ENCODE measurements at regions not wholly inside any gene's neighbourhood (a gene's known extent, or its start where the extent isn't known, plus 50 kb on each side); places are given as distances from the start of the nearest gene placed in this dataset.

DNA sequence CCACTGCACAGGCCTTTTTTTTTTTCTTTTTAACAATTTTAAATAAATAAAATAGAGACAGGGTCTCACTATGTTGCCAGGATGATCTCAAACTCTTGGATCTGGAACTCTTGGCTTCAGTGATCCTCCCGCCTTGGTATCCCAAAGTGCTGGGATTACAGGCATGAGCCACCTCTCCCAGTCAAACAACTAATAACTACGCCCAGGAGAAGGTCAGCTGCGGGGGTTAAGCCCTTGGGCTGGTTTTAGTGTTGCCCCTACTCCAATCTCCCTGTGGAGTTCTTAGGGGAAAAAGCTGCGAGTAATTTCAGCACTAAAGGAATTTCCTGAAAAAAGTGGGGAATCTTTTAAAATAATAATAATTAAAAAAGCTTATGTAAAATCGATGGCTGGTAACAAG, 96.4 kb upstream of the XPO1 start:
- TF ChIP-seq, protein P1, sequence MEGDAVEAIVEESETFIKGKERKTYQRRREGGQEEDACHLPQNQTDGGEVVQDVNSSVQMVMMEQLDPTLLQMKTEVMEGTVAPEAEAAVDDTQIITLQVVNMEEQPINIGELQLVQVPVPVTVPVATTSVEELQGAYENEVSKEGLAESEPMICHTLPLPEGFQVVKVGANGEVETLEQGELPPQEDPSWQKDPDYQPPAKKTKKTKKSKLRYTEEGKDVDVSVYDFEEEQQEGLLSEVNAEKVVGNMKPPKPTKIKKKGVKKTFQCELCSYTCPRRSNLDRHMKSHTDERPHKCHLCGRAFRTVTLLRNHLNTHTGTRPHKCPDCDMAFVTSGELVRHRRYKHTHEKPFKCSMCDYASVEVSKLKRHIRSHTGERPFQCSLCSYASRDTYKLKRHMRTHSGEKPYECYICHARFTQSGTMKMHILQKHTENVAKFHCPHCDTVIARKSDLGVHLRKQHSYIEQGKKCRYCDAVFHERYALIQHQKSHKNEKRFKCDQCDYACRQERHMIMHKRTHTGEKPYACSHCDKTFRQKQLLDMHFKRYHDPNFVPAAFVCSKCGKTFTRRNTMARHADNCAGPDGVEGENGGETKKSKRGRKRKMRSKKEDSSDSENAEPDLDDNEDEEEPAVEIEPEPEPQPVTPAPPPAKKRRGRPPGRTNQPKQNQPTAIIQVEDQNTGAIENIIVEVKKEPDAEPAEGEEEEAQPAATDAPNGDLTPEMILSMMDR (conservative IDR thresholded peaks at IDR 0.05): no peak
- Mint-ChIP-seq H3K4me1 (peaks cover 46% of the 10 kb centered on the region), H3K36me3 (ENCODE audit: low read depth) (no peaks in the 10 kb centered on the region), H3K9me3 (no peaks in the 10 kb centered on the region), H3K4me3 (no peak overlapping the region), H3K27me3 (ENCODE audit: insufficient read depth) (no peaks in the 10 kb centered on the region), H3K27ac (no peak overlapping the region)
- 72 to 94% methylated on average over 4 to 5 of the region's 5 CpGs for WGBS, 2 experiments (ENCODE audit: insufficient coverage in 1 of 2, insufficient read length in 1 of 2)
- no peak overlapping the region for H3K9ac ChIP-seq (ENCODE audit: extremely low read depth, low read length, poor library complexity, severe bottlenecking)
- no peak overlapping the region for H3K4me3 ChIP-seq (ENCODE audit: low read length)
- H3K27me3 ChIP-seq (ENCODE audit: control insufficient read depth, insufficient read depth, low read length, poor library complexity, severe bottlenecking): no peaks in the 10 kb centered on the region
- DNase-seq: peak; percentile 55
- no peaks in the 10 kb centered on the region for H3K36me3 ChIP-seq (ENCODE audit: control insufficient read depth, insufficient read depth, low read length)
- H3K4me1 ChIP-seq (ENCODE audit: control insufficient read depth, insufficient read depth, low read length): peaks cover 13% of the 10 kb centered on the region
- H3K27ac ChIP-seq (ENCODE audit: low read depth, low read length): no peak overlapping the region
- H3K9me3 ChIP-seq (ENCODE audit: control insufficient read depth, low read length): no peaks in the 10 kb centered on the region

DNA sequence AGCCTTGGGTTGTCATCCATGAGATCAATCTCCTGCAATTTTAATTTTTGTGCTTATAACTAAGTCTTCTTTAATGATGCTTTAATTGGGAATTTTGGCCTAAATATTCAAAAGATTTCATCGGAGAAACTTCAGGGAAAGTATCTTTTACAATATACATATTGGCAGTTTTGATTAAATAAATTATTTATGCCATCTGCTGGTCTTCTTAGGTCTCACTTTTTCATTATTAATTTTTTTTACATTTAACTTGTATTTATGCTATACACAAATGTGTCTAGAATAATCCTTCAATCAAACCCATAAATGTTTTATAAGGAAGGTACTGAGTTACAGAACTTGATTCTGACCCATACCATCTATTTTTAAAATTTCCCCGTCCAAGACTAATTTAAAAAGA, 95.1 kb upstream of the XPO1 start:
- peaks cover 9% of the 10 kb centered on the region for H3K4me1 ChIP-seq (ENCODE audit: control insufficient read depth, insufficient read depth, low read length)
- H3K4me3 ChIP-seq (ENCODE audit: low read length): no peak overlapping the region
- no peak for DNase-seq
- no peaks in the 10 kb centered on the region for H3K27me3 Mint-ChIP-seq (ENCODE audit: insufficient read depth)
- H3K27ac Mint-ChIP-seq: no peak overlapping the region
- no peaks in the 10 kb centered on the region for H3K9me3 Mint-ChIP-seq
- H3K9ac ChIP-seq (ENCODE audit: extremely low read depth, low read length, poor library complexity, severe bottlenecking): no peak overlapping the region
- no peaks in the 10 kb centered on the region for H3K36me3 ChIP-seq (ENCODE audit: control insufficient read depth, insufficient read depth, low read length)
- H3K36me3 Mint-ChIP-seq (ENCODE audit: low read depth): no peaks in the 10 kb centered on the region
- H3K4me3 Mint-ChIP-seq: no peak overlapping the region
- H3K4me1 Mint-ChIP-seq: peaks cover 38% of the 10 kb centered on the region
- H3K9me3 ChIP-seq (ENCODE audit: control insufficient read depth, low read length): no peaks in the 10 kb centered on the region
- WGBS, 2 experiments (ENCODE audit: insufficient coverage in 1 of 2, insufficient read length in 1 of 2): no CpG with 5 or more reads among the region's 2 CpGs
- no peaks in the 10 kb centered on the region for H3K27me3 ChIP-seq (ENCODE audit: control insufficient read depth, insufficient read depth, low read length, poor library complexity, severe bottlenecking)
- H3K27ac ChIP-seq (ENCODE audit: low read depth, low read length): no peak overlapping the region
- TF ChIP-seq, protein P1 (conservative IDR thresholded peaks at IDR 0.05): no peak

DNA sequence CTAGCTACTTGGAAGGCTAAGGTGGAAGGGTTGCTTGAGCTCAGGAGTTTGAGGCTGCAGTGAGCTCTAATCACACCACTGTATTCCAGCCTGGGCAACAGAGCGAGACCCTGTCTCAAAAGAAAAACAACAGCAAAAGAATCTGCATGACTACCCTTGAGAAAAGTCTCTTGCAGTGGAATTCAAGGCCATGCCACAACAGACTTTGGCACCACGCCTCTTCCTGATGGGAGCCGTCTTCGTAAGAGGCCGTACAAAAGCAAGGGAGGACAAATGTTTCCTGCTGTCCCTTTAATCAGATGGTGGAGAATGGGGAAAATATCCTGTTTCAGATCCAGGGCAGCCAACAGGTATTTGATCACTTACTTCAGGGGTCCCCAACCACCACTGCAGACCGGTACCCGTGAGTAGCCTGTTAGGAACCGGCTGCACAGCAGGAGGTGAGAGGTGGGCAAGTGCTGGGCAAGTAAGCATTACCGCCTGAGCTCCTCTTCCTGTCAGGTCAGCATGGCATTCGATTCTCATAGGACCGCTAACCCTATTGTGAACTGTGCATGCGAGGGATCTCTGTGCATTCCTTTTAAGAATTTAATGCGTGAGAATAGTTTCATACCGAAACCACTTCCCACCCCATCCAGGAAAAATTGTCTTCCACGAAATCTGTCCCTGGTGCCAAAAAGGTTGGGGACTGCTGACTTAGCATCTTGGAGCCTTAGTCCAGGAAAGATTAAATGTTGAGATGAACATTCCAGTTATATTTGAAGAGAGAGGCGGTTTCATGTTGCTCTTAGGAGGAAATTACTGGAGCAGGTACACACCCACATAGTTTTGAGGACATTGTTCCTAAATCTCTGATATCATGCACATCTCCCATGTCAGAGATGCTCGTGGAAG, 94.4 kb upstream of the XPO1 start:
- Histone ChIP-seq H3K4me1 (ENCODE audit: control insufficient read depth, insufficient read depth, low read length) (peaks cover 9% of the 10 kb centered on the region), H3K9me3 (ENCODE audit: control insufficient read depth, low read length) (no peaks in the 10 kb centered on the region), H3K27ac (ENCODE audit: low read depth, low read length) (no peak overlapping the region), H3K4me3 (ENCODE audit: low read length) (no peak overlapping the region), H3K27me3 (ENCODE audit: control insufficient read depth, insufficient read depth, low read length, poor library complexity, severe bottlenecking) (no peaks in the 10 kb centered on the region), H3K36me3 (ENCODE audit: control insufficient read depth, insufficient read depth, low read length) (no peaks in the 10 kb centered on the region), H3K9ac (ENCODE audit: extremely low read depth, low read length, poor library complexity, severe bottlenecking) (no peak overlapping the region)
- Mint-ChIP-seq H3K4me3 (no peak overlapping the region), H3K4me1 (peaks cover 35% of the 10 kb centered on the region), H3K9me3 (no peaks in the 10 kb centered on the region), H3K27me3 (ENCODE audit: insufficient read depth) (no peaks in the 10 kb centered on the region), H3K27ac (no peak overlapping the region), H3K36me3 (ENCODE audit: low read depth) (no peaks in the 10 kb centered on the region)
- TF ChIP-seq, protein P1 (conservative IDR thresholded peaks at IDR 0.05): no peak
- 80 to 87% methylated on average over 17 of the region's 17 CpGs for WGBS, 2 experiments (ENCODE audit: insufficient coverage in 1 of 2, insufficient read length in 1 of 2)
- peak; percentile 56 for DNase-seq
